HG02798 (cell line): ENCODE measurements at regions not wholly inside any gene's neighbourhood (a gene's known extent, or its start where the extent isn't known, plus 50 kb on each side); places are given as distances from the start of the nearest gene placed in this dataset.
"Not testable (repeated sequence)": the region's sequence is repeated elsewhere in the genome, so short reads cannot be mapped to it uniquely, and the experiment has no call there.

Experiments
- ATAC-seq: cut with Tn5 transposase; IDR thresholded peaks from one replicate; pipeline ENCODE4 v1.9.1; 2021; ENCODE audit warnings: mild to moderate bottlenecking; ENCODE audit not compliant: unreplicated experiment, poor library complexity

DNA sequence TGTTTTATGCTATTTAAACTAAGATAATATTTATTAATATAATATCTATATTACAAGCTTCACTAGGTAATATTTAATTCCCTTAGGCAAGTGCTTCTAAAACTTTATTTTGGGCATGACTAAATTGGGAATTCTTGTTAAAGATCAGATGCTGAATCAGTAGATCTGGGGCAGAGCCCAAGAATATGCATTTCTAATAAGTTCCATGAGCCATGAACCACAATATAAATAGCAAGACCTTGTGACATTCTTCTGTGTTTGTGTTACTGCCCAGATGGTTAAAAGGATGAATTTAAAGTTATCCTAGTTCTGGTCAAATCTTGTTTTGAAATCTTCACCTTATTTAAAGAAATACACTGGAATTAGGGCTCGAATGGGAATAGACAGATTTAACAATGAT, 258.4 kb upstream of the CACNA2D1 start:
- no peak for ATAC-seq

DNA sequence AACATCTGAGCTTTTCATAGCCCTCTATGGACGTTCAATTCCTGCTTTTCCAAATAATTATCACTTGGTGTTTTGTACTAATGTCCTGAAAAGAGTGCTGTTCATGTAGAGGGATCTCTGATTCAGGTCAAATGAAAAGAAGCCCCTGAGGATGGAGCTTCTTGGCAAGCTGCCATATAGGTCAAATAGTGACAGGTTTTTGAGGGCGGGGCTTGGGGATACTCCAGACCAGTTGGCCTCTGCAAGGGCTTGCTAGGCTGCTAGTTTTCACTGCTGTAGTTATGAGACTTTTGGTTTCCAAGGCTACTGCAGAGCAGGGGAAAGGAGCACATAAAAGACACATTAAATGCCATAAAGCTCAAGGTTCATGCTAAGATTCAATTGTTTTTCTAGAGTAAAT, 257.2 kb upstream of the CACNA2D1 start:
- no peak for ATAC-seq

DNA sequence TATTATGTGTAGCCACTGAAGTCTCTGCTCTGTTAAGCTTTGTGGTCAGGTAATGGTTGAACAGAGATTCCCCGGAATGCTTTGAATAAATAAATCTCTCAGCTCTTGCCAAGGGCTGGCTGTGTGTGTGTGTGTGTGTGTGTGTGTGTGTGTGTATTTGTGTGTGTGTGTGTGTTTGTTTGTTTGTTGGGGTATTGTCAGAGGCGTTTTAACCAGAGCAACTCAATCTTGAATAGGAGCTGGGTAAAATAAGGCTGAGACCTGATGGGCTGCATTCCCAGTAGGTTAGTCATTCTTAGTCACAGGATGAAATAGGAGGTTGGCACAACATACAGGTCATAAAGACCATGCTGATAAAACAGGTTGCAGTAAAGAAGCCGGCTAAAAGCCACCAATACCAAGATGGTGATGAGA, 256.2 kb upstream of the CACNA2D1 start:
- no peak for ATAC-seq

DNA sequence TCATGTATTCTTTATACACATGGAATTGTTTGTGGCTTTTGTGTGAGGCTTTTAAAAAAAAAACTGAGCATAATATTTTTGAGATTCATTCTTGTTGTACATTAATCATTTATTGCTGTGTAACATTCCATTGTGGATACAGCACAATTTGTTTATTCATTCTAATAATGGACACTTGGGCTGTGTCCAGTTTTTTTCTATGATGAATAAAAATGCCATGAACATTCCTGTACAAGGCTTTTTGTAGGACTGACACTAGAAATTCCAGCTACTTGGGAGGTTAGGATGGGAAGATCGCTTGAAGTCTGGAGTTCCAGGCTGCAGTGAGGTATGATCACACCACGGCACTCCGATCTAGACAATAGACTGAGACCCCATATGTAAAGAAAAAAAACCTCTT, 254.3 kb upstream of the CACNA2D1 start:
- no peak for ATAC-seq

DNA sequence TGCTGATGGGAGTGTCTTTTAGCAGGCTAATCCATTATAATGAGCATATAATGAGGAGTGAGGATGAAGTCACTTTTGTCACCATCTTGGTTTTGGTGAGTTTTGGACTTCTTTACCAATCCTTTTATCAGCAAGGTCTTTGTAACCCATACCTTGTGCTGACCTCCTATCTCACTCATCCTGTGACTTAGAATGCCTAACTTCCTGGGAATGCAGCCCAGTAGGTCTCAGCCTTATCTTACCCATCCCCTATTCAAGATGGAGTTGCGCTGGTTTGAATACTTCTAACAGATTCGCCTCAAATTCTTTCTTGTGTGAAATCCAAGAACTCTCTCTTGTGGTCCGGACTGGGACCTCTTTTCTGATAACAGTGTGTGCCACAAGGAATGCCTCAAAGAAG, 253.1 kb upstream of the CACNA2D1 start:
- no peak for ATAC-seq

DNA sequence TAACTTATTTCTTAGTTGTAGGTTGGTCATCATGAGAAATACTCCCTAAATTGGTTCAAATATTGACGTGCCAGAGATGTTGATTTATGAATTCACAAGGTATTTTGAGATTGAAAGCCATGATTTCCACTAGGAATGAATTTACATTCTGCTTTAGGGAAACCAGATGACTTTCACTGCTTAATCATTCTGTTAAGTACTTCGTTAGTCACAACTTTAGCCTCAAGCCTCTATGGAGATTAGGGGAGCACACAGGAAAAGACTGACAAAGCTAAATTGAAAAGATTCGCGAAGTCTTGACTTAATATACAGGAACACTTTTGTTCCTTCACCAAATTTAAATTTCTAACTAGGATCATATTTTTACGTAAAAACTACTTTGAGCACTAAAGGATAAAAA, 250.4 kb upstream of the CACNA2D1 start:
- no peak for ATAC-seq

DNA sequence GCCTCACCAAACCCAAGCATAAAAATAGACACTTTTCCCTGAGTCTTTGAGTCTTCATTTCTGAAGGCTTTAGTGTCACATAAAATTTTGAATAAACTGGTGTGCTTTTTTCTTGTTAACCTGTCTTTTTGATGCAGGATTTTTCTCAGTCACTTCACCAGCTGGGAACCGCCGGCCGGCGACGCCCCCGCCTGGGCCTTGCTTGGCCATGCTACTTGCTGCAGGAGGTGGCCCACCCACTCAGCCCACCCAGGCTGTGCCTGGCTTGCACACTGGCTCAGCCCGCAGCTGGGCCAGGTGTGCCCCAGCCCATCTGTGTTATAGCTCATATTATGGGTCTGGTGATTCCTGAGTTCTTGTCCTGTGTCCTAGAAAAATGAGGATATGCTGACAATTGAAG, 247.4 kb upstream of the CACNA2D1 start:
- ATAC-seq: no peak

DNA sequence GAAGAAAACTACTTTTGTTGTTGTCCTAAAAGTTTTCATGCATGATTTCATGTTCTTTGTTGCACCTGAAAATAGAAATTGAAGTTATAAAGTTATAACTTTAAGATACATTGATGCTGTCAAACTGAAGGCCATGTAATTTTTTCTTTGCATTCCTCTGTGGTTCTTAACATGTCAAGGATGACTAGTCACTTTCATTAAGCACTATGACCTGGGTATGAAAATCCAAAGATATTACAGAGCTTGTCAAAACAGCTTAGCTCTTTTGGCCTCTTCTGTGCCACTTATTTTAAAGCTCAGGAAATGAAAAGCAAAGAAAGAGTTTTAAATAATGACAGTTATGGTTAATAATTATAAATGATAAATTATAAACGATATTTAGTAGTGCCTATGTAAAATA, 241.6 kb upstream of the CACNA2D1 start:
- ATAC-seq: no peak

DNA sequence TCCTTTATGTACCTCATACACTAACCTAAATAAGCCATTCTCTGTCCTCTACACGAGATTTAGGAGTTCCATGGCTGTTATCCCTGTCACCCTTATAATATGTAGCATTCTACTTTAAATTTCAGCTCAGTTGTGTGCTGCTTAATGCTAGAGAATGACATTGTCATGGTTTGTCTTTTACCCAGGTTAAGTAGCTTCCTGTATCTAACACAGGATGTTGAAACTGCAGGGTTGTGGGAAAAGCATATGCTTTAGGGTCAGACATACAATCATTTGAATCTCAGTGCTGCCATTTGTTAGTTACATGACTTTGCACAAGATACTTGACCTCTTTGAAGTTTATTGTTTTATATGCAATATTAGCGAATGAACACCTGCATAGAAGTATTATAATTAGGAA, 235.1 kb upstream of the CACNA2D1 start:
- ATAC-seq: no peak

DNA sequence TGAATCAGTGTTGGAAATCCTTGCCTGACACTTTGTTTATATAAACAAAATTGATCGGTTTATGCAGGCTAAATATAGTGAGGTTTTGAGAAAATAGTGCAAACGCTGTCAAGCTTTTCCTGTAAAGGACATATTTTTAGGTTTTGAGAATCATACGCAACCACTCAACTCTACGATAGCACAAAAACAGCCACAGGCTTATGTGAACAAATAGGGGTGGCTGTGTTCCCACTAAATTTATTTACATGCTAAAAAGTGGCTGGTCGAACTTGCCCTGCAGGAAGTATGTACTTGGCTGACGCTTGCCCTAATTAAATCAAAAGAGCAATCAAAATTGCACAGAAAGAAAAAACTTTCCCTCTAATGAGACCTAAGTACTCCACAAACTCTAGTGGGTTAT, 234.7 kb upstream of the CACNA2D1 start:
- no peak for ATAC-seq

DNA sequence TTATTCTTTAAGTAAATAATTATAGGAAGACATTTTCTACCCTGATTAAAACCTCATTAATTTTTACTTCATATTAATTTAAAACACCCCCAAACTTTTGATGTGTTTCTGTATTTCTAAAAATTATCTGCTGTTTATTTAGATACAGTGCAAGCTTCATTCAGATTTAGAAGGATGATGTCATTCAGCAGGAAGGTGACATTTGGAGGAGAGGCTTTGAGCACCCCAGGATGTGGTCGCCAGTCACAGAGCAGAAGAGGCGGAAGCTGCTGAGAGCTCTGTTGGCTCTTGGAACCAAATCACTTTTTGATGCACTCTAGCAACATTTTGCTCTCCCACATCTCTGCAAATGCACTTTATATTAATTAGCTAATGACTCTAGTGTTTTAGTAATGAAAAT, 233.9 kb upstream of the CACNA2D1 start:
- peak; percentile 67 for ATAC-seq

DNA sequence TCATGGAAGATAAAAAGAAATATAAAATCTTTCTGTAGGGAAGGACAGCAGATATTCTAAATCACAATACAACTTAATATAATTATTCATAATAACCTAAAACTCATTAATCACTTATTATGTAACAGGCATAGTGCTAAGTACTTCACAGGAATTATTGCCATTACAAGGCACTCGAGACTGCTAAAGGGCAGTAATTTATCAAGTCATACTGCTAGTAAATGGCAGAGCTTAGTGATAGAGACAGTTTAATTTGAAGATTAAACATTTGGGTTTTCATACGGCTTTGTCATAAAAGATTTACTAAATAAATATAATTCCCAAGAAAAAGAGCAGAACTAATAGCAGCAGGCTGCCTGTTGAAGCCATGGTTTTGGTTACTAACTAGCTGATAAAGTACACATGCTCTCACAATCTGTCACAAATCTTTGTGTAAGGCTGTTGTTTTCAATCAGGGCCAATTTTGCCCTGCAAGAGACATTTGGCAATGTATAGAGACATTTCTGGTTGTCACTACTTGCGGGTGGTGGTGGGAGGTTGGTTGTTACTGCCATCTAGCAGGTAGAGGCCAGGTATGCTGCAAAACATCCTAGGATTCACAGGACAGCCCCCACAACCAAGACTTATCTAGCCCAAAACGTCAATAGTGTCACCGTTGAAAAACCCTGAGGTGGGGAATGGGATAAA, 233.3 kb upstream of the CACNA2D1 start:
- no peak for ATAC-seq

DNA sequence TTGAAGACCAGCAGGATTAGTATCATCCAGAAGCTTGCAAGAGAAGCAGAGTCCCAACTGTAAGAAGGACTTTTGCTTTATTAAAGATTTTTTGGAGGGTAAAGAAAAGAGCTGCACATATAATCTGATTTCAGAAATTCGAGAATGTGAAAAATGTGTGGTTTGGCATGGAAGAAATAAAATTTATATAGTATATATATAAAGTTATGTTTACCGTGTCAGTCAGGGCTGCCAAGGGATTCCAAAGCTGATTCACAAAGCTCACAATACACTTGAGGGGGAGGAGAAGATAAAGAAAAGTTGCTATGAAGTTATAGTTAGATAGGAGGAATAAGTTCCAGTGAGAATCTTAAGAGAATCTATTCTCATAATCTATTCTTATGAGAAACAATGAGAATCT, 231.8 kb upstream of the CACNA2D1 start:
- ATAC-seq: no peak

DNA sequence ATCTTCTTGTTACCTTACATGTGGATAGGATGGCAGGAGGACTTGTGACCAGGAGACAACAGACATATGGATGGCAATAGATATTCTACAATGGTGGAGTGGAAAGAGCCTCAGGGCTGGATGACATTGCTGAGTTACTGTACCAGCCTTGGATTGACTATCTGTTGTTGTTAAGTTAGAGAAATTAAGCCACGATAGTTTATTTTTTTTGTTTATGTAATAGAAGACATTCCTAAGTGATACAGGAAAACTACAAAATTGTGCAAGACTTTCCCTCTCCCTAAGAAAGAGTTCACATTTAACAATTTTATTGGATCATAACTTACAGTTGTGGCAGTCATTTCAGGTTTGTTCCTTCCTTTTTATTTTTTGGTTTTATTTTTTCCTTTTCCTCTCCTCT, 230.7 kb upstream of the CACNA2D1 start:
- ATAC-seq: no peak

DNA sequence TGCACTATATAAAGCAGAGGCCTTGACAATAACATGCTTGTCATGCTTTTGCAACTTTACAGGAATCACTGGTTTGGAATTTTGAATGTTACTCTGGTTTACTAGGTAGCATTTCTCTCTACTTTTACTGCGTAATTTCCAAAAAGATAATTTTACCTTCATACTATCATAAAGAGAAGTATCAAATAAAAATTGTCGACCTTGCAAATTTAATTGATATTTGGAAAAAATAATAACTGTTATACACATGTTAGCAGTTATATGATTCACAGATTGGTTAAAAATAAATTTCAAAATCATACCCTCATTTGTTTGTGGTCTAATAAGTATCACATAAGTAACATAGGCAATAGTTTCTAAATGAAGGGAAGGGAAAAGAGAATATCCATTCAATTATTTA, 228.5 kb upstream of the CACNA2D1 start:
- no peak for ATAC-seq

DNA sequence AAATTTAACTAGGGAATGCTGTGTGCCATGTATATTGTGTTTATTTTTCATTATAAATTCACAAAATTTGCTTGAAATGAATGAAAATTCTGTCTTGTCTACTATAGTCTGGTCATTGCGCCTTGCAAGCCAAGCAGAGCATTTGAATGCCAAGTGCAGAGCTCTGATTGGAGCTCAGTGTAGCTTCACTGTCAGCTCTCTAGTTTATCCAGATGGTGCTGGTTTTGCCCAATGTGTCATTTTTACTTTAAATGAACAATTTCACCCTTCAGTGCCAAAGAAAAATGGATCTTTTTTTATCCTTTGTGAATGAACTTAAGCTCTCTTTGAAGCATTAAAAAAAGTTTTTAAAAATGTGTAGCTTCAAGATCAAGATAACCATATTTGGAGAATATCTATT, 225.6 kb upstream of the CACNA2D1 start:
- no peak for ATAC-seq

DNA sequence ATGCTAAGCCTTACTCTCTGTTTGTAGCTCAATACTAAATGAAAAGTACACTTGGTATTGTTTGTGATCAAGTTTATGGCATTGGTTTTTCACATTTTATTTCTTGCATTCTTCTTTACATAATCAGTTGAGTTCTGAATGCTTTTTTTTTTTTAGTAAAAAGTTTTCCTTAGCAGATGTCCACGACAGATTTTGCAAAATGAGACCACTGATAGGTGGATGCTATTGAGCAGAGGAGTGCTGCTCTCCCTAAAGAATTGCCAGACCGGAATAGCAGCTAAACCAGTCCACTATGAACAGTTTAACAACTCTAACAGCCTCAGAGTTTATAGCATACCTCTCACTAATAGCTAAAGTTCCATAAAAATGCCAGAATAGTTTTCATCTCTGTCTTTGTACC, 225.1 kb upstream of the CACNA2D1 start:
- no peak for ATAC-seq

DNA sequence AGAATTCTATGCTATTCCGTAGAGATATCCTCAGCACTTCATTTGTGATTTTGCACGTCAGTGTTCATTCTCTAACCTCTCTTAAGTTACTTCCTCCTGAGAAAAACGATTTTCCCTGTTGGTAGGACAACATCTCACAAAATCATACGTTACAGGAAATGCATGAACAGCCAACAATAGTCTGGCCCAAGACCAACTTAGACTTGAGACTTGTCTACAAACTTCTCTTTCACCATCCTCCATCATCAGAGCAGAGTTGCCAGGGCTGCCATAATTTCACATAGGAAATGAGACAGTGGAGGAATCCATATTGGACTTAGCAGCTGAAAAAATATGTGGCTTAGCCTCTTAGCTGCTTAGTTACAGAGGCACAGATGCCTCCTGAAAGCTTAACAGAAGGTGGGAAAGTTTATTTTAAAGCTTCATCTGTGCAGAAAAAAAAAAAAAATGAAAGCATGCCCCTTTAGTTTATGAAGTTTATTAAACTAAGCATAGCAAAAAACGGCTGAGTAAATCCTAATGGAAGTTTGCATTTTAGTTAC, 222.5 kb upstream of the CACNA2D1 start:
- no peak for ATAC-seq

DNA sequence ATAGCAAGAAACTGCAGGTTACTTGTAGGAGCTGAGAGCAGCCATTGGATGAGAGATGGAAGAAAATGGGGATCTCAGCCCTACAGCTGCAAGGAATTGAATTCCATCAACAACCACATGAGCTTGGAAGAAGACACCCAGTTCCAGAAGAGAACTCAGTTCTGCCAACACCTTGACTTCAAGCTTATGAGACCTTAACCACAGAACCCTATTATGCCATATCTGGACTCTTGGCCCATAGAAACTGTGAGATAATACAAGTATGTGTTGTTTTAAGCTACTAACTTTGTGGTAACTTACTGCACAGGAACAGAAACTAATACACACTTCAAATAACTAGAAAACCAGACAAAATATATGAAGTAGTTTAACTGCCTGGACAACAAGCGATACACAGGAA, 212.4 kb upstream of the CACNA2D1 start:
- no peak for ATAC-seq

DNA sequence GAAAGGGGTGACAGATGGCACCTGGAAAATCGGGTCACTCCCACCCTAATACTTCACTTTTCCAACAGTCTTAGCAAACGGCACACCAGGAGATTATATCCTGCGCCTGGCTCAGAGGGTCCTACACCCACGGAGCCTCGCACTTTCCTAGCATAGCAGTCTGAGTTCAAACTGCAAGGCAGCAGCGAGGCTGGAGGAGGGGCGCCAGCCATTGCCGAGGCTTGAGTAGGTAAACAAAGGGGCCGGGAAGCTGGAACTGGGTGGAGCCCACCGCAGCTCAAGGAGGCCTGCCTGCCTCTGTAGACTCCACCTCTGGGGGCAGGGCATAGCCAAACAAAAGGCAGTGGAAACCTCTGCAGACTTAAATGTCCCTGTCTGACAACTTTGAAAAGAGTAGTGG, 206.5 kb upstream of the CACNA2D1 start:
- not testable (repeated sequence) for ATAC-seq

DNA sequence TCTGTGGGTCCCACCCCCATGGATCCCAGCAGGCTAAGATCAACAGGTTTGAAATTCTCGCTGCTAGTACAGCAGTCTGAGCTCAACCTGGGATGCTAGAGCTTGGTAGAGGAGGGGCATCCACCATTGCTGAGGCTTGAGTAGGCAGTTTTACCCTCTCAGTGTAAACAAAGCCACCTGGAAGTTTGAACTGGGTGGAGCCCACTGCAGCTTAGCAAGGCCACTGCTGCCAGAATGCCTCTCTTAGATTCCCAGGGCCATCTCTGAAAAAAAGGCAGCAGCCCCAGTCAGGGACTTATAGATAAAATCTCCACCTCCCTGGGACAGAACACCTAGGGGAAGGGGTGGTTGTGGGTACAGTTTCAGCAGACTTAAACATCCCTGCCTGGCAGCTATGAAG, 190.0 kb upstream of the CACNA2D1 start:
- ATAC-seq: no peak

DNA sequence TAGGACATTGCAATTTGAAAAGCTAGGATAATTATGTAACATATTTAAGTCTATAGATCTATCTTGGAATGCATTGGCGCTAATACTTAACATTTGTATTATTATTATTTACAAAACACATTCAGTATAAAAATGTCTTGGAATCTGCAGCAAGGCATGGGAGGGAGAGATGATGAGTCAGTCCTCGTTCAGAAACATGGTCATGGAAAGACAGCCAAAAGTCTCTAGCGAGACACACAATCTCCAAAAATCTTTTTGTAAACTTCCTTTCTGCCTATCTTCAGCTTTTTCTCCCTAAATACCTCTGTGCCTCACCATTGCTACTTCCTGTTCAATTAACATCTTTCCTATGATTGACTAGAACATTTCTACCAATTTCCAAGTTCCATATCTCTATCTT, 188.4 kb upstream of the CACNA2D1 start:
- no peak for ATAC-seq

DNA sequence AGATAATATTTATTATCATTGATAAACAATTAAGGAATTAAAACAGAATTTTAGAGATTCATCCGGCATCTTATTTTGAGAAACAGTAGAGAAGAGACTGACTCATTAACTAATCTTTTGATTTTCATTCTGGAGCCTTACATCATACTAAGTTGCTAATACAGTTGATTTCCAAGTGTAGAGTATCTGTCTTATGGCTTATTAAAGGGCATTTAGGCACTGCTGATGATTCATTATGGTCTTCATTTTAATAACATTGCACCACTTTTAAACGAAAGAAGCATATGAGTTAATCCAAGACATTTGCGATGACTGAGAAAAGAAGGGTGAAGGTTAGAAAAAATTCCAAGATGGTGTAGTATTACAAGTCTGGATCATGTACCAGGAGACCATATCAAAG, 186.0 kb upstream of the CACNA2D1 start:
- no peak for ATAC-seq
